ENCODE measurements at regions not wholly inside any gene's neighbourhood (a gene's known extent, or its start where the extent isn't known, plus 50 kb on each side); places are given as distances from the start of the nearest gene placed in this dataset.

- no peak for TF ChIP-seq CTCF (conservative IDR thresholded peaks at IDR 0.05; ENCODE audit: low read depth, low read length)
- no peak overlapping the region for H3K4me3 ChIP-seq (ENCODE audit: low read depth, low read length)
- DNase-seq (ENCODE audit: low read depth), result no peak
Measured at GRCh38 chr13:65913173-65913572, 1317.0 kb downstream of the PCDH9 start.

- TF ChIP-seq CTCF (conservative IDR thresholded peaks at IDR 0.05; ENCODE audit: low read depth, low read length), result no peak
- H3K4me3 ChIP-seq (ENCODE audit: low read depth, low read length), result no peak overlapping the region
- no peak for DNase-seq (ENCODE audit: low read depth)
Measured at GRCh38 chr13:65912516-65912915, 1317.6 kb downstream of the PCDH9 start.

GRCh38 chr13:65911546-65912193, 1318.5 kb downstream of the PCDH9 start:
- TF ChIP-seq CTCF (conservative IDR thresholded peaks at IDR 0.05; ENCODE audit: low read depth, low read length), result no peak
- no peak overlapping the region for H3K4me3 ChIP-seq (ENCODE audit: low read depth, low read length)
- peak; percentile 30 for DNase-seq (ENCODE audit: low read depth)

GRCh38 chr13:65909501-65909900, 1320.6 kb downstream of the PCDH9 start:
- DNase-seq (ENCODE audit: low read depth), result peak; percentile 51
- no peak for TF ChIP-seq CTCF (conservative IDR thresholded peaks at IDR 0.05; ENCODE audit: low read depth, low read length)

GRCh38 chr13:65907666-65908525, 1322.2 kb downstream of the PCDH9 start:
- DNase-seq (ENCODE audit: low read depth), result no peak
- no peak for TF ChIP-seq CTCF (conservative IDR thresholded peaks at IDR 0.05; ENCODE audit: low read depth, low read length)
- H3K4me3 ChIP-seq (ENCODE audit: low read depth, low read length), result no peak overlapping the region

More at GRCh38 chr13:65909501-65909900, 1320.6 kb downstream of the PCDH9 start:
- H3K4me3 ChIP-seq (ENCODE audit: low read depth, low read length), result no peak overlapping the region

GRCh38 chr13:65901723-65902122, 1328.4 kb downstream of the PCDH9 start:
- TF ChIP-seq CTCF (conservative IDR thresholded peaks at IDR 0.05; ENCODE audit: low read depth, low read length), result no peak
- DNase-seq (ENCODE audit: low read depth), result no peak
- no peak overlapping the region for H3K4me3 ChIP-seq (ENCODE audit: low read depth, low read length)
